AG04449 (cell line): ENCODE measurements at regions not wholly inside any gene's neighbourhood (a gene's known extent, or its start where the extent isn't known, plus 50 kb on each side); places are given as distances from the start of the nearest gene placed in this dataset.

Experiments
- CTCF ChIA-PET: fragments of 350-600 bp; formaldehyde crosslinking; extraction: SDS; loops from one replicate; lab custom pipeline; 2021; ENCODE audit warnings: antibody characterized with exemption; lab: Yijun Ruan, JAX
- POLR2A ChIA-PET: fragments of 400-600, 350-600 bp; formaldehyde crosslinking; extraction: SDS; loops from one replicate; lab custom pipeline; 2020; ENCODE audit warnings: antibody characterized with exemption, inconsistent platforms; lab: Yijun Ruan, JAX
- DNase-seq: peaks from one replicate; pipeline ENCODE4 v3.0.0-alpha.2; 2010; ENCODE audit warnings: low read depth, low spot score
- H3K4me3 ChIP-seq: 2 replicates; pipeline ENCODE4 v1.5.1; 2011; ENCODE audit warnings: low read depth, mild to moderate bottlenecking, control low read depth, low read length
- CTCF ChIP-seq: IDR thresholded peaks from one replicate; pipeline ENCODE4 v1.5.1; 2011; ENCODE audit warnings: mild to moderate bottlenecking, moderate library complexity, low read length, control low read depth, inconsistent platforms; ENCODE audit not compliant: insufficient read depth; ENCODE audit errors: missing control alignments

DNA sequence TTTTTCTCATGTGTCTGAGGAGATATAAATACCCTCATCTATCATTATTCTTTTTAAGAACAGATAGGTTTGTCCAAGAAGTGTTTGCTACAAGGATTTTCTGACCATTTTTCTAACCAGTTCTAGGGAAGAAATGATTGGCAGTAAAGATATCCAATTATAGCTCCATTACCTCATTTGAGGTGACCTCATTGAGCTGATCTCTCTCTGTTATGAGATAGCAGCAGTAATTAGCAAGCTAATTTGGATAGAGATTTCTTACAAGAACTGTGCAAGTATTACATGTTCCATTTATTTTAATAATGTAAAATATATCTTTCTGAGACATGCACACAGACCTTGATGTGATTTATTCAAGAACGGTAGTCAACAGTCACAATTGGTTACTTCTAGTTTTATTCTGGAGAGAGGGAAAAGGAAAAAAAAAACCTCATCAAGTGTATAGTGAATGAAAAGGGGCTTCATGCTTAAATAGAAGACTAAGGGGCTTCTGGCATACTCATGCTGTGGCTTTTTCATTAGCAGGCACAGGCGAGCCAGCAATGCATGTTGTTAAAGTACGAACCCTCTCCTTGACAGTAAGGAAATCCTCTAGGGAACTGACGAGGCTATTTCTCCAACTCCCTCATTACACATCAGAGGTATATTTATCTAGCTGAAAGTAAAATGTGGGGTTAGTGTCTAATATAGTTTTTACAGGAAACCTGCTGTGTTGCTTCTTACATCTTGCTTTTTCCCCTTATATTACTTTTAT lies 127.3 kb downstream of the NUDT12 start:
- TF ChIP-seq CTCF, result no peak
- CTCF ChIA-PET, result no interaction called here
- no peak overlapping the region for H3K4me3 ChIP-seq
- POLR2A ChIA-PET, result no interaction called here
- no peak for DNase-seq

GRCh38 chr5:103434057-103434456 lies 128.5 kb downstream of the NUDT12 start:
- no peak for TF ChIP-seq CTCF
- DNase-seq, result no peak
- POLR2A ChIA-PET, result no interaction called here
- H3K4me3 ChIP-seq, result no peak overlapping the region
- CTCF ChIA-PET, result no interaction called here

- no peak for DNase-seq
- no peak for TF ChIP-seq CTCF
- CTCF ChIA-PET, result no interaction called here
- POLR2A ChIA-PET, result no interaction called here
- H3K4me3 ChIP-seq, result no peak overlapping the region
These were observed 129.4 kb downstream of the NUDT12 start for GRCh38 chr5:103433211-103433610.

DNA sequence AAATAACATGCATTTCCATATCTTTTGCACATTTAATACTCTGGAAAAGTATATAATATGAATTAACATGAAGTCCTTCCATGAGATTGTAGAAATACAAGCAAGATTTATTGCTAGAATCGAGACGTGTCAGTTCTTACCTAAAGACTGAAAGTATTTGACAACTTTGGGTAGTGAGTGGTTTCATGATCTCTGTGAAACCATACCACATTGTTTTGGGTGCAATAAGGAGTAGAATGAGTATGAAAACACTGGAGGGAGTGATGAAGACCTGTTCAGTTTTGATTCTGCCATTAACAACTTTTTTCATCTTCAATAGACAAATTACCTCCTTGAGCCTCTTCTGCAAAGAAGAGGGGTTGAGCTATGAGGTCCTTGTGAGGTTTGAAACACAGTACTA lies 133.7 kb downstream of the NUDT12 start:
- DNase-seq, result no peak
- POLR2A ChIA-PET, result no interaction called here
- CTCF ChIA-PET, result interaction anchor here (1.2 to 1.6 kb wide), 3 partner anchors 10 to 47 kb away, joined by 3 to 5 read pairs (median 3); no protein-coding TSS in a partner anchor
- no peak overlapping the region for H3K4me3 ChIP-seq
- no peak for TF ChIP-seq CTCF

GRCh38 chr5:103428411-103428871 lies 134.1 kb downstream of the NUDT12 start:
- ChIA-PET CTCF (interaction anchor here (1.2 to 1.6 kb wide), 2 partner anchors 10 to 17 kb away, joined by 3 to 5 read pairs; no protein-coding TSS in a partner anchor), POLR2A (no interaction called here)
- no peak overlapping the region for H3K4me3 ChIP-seq
- TF ChIP-seq CTCF, result no peak
- DNase-seq, result no peak

- no peak for TF ChIP-seq CTCF
- no peak for DNase-seq
- POLR2A ChIA-PET, result no interaction called here
- H3K4me3 ChIP-seq, result no peak overlapping the region
- CTCF ChIA-PET, result no interaction called here
These were observed 135.3 kb downstream of the NUDT12 start for GRCh38 chr5:103427326-103427725.
